Neutrophil (primary cell): ENCODE measurements at regions not wholly inside any gene's neighbourhood (a gene's known extent, or its start where the extent isn't known, plus 50 kb on each side); places are given as distances from the start of the nearest gene placed in this dataset.
"Not testable (repeated sequence)": the region's sequence is repeated elsewhere in the genome, so short reads cannot be mapped to it uniquely, and the experiment has no call there.

Experiments used
- H3K27ac ChIP-seq: fragments of 200-600 bp; sonication (generic); 2 replicates; pipeline ENCODE4 v1.5.1; 2016; ENCODE audit warnings: mild to moderate bottlenecking, moderate library complexity
- H3K27me3 ChIP-seq: fragments of 200-600 bp; sonication (generic); 2 replicates; pipeline ENCODE4 v1.6.0; 2016; ENCODE audit warnings: mild to moderate bottlenecking
- H3K36me3 ChIP-seq: fragments of 200-600 bp; sonication (generic); 2 replicates; pipeline ENCODE4 v1.5.1; 2017
- H3K4me1 ChIP-seq, 2 experiments: fragments of 200-600 bp in 1 of 2; sonication (generic) in 1 of 2; 1 replicate in 1 of 2; 2 replicates in 1 of 2; pipeline versions ENCODE4 v1.5.1 to v1.6.1; 2013 to 2016; ENCODE audit warnings: low read depth in 1 of 2, low read length in 1 of 2, mild to moderate bottlenecking in 1 of 2, moderate library complexity in 1 of 2; ENCODE audit not compliant: control insufficient read depth in 1 of 2, insufficient read depth in 1 of 2
- H3K4me3 ChIP-seq, 2 experiments: fragments of 200-600 bp in 1 of 2; sonication (generic) in 1 of 2; 1 replicate in 1 of 2; 2 replicates in 1 of 2; pipeline ENCODE4 v1.5.1; 2013 to 2016; ENCODE audit warnings: low read depth in 1 of 2, low read length in 1 of 2, mild to moderate bottlenecking in 1 of 2, moderate library complexity in 1 of 2
- H3K9me3 ChIP-seq: fragments of 200-600 bp; sonication (generic); 2 replicates; pipeline ENCODE4 v1.5.1; 2016
- TF ChIP-seq, protein P1 (sequence below): fragments of 200-600 bp; sonication (generic); IDR thresholded peaks from 2 replicates; pipeline ENCODE4 v1.5.1; 2016; ENCODE audit warnings: antibody characterized with exemption

GRCh38 chr3:28050120-28050519 is 191.3 kb upstream of the CMC1 start:
- no peak overlapping the region for H3K27ac ChIP-seq
- no peaks in the 10 kb centered on the region for H3K4me1 ChIP-seq
- no peaks in the 10 kb centered on the region for H3K27me3 ChIP-seq
- no peak overlapping the region for H3K4me3 ChIP-seq
- no peaks in the 10 kb centered on the region for H3K9me3 ChIP-seq
- H3K36me3 ChIP-seq: no peaks in the 10 kb centered on the region
- TF ChIP-seq, protein P1, sequence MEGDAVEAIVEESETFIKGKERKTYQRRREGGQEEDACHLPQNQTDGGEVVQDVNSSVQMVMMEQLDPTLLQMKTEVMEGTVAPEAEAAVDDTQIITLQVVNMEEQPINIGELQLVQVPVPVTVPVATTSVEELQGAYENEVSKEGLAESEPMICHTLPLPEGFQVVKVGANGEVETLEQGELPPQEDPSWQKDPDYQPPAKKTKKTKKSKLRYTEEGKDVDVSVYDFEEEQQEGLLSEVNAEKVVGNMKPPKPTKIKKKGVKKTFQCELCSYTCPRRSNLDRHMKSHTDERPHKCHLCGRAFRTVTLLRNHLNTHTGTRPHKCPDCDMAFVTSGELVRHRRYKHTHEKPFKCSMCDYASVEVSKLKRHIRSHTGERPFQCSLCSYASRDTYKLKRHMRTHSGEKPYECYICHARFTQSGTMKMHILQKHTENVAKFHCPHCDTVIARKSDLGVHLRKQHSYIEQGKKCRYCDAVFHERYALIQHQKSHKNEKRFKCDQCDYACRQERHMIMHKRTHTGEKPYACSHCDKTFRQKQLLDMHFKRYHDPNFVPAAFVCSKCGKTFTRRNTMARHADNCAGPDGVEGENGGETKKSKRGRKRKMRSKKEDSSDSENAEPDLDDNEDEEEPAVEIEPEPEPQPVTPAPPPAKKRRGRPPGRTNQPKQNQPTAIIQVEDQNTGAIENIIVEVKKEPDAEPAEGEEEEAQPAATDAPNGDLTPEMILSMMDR: no peak

- Histone ChIP-seq H3K36me3 (no peaks in the 10 kb centered on the region), H3K4me1 (no peaks in the 10 kb centered on the region), H3K9me3 (no peaks in the 10 kb centered on the region), H3K27ac (no peak overlapping the region), H3K4me3 (no peak overlapping the region), H3K27me3 (no peaks in the 10 kb centered on the region)
- TF ChIP-seq, protein P1: no peak
These were observed 190.5 kb upstream of the CMC1 start for GRCh38 chr3:28050885-28051284.

DNA sequence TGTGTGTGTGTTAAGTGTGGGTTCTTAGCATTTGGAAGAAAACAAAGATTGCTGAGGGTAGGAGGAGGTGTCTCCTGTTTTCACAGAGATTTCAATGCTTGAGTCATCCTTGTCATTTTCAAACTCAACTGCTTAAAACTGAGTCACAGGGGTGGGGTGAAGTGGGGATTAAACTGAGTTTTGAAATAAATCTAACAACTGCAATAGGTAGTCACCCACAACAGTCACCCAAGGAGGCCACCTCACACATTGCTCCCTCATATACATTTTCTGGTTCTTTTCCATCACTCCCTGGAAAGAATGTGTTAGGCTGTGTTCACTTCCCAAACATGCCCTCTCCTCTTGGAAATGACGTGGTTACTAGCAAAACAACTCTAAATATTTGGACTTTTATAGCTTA is 187.7 kb upstream of the CMC1 start:
- Histone ChIP-seq H3K27ac (no peak overlapping the region), H3K4me3 (no peak overlapping the region)

DNA sequence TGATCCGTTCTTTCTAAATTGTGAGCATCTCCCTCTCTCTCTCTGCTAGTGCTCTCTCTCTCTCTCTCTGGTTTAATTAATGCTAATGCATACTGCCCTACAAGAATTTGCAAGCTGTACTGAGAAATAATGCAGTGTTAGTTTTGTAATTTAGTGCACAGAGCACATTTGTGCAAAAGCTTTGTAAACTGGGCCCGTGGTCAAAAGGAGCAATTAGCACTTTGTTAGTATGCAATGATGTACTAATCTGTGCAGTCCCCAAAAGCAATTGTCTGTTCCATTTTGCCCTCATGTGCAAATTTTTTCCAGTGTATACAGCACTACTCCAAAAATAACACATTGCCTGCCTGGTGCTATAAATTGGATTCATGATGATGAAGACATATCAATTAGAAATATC is 184.6 kb upstream of the CMC1 start:
- TF ChIP-seq, protein P1: no peak
- Histone ChIP-seq H3K27me3 (no peaks in the 10 kb centered on the region), H3K27ac (no peak overlapping the region), H3K4me1 (no peaks in the 10 kb centered on the region), H3K36me3 (no peaks in the 10 kb centered on the region), H3K4me3 (no peak overlapping the region), H3K9me3 (no peaks in the 10 kb centered on the region)

More for the DNA sequence above, 187.7 kb upstream of the CMC1 start:
- Histone ChIP-seq H3K36me3 (no peaks in the 10 kb centered on the region), H3K27me3 (no peaks in the 10 kb centered on the region), H3K9me3 (no peaks in the 10 kb centered on the region), H3K4me1 (no peaks in the 10 kb centered on the region)
- TF ChIP-seq, protein P1: no peak

- Histone ChIP-seq H3K27ac (no peak overlapping the region), H3K9me3 (no peaks in the 10 kb centered on the region), H3K4me3 (no peak overlapping the region), H3K36me3 (no peaks in the 10 kb centered on the region), H3K4me1 (no peaks in the 10 kb centered on the region), H3K27me3 (no peaks in the 10 kb centered on the region)
- TF ChIP-seq, protein P1: no peak
These were observed 183.9 kb upstream of the CMC1 start for GRCh38 chr3:28057539-28057938.

- H3K9me3 ChIP-seq, H3K4me1 ChIP-seq, H3K36me3 ChIP-seq, H3K27ac ChIP-seq, H3K27me3 ChIP-seq, H3K4me3 ChIP-seq: not testable (repeated sequence)
These were observed 182.2 kb upstream of the CMC1 start for GRCh38 chr3:28059199-28059598.
